ENCODE measurements at regions not wholly inside any gene's neighbourhood (a gene's known extent, or its start where the extent isn't known, plus 50 kb on each side); places are given as distances from the start of the nearest gene placed in this dataset.

DNA sequence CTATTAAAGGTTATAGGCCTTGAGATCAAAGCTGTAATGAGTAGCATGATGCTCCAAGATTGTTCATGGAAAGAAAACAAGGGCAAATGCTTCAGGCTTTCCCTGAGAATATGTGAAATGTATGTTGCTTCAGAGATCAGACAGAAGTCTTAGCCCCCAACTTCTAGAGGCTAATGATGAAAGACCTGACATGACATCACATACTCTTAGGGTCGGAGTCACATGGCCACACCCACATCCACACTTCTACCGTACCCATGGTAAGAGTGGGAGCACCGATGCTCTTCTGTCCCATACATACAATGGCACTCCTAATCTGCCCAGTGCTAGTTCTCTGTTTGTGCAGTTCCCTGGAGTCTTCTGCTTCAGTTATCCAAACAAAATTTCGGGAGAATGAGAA is 111.9 kb upstream of the ACSL4 start:
- TF ChIP-seq, protein P1, sequence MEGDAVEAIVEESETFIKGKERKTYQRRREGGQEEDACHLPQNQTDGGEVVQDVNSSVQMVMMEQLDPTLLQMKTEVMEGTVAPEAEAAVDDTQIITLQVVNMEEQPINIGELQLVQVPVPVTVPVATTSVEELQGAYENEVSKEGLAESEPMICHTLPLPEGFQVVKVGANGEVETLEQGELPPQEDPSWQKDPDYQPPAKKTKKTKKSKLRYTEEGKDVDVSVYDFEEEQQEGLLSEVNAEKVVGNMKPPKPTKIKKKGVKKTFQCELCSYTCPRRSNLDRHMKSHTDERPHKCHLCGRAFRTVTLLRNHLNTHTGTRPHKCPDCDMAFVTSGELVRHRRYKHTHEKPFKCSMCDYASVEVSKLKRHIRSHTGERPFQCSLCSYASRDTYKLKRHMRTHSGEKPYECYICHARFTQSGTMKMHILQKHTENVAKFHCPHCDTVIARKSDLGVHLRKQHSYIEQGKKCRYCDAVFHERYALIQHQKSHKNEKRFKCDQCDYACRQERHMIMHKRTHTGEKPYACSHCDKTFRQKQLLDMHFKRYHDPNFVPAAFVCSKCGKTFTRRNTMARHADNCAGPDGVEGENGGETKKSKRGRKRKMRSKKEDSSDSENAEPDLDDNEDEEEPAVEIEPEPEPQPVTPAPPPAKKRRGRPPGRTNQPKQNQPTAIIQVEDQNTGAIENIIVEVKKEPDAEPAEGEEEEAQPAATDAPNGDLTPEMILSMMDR (IDR thresholded peaks at IDR 0.05): no peak
- TF ChIP-seq EZH2 (IDR thresholded peaks at IDR 0.05; ENCODE audit: borderline replicate concordance, insufficient read depth, low read depth, low read length, poor library complexity, severe bottlenecking): no peak

Data from B cell (primary cell).